HG02852 (cell line): ENCODE measurements at regions not wholly inside any gene's neighbourhood (a gene's known extent, or its start where the extent isn't known, plus 50 kb on each side); places are given as distances from the start of the nearest gene placed in this dataset.
A peak's percentile ranks its signal among the peaks of the same experiment; 100 is the strongest.
"Not testable (repeated sequence)": the region's sequence is repeated elsewhere in the genome, so short reads cannot be mapped to it uniquely, and the experiment has no call there.

ENCODE experiments used
- ATAC-seq: cut with Tn5 transposase; IDR thresholded peaks from one replicate; pipeline ENCODE4 v1.9.1; 2021; ENCODE audit warnings: mild to moderate bottlenecking, moderate library complexity; ENCODE audit not compliant: unreplicated experiment

- no peak for ATAC-seq
Measured at GRCh38 chr9:38342532-38342931, 50.0 kb upstream of the ALDH1B1 start.

DNA sequence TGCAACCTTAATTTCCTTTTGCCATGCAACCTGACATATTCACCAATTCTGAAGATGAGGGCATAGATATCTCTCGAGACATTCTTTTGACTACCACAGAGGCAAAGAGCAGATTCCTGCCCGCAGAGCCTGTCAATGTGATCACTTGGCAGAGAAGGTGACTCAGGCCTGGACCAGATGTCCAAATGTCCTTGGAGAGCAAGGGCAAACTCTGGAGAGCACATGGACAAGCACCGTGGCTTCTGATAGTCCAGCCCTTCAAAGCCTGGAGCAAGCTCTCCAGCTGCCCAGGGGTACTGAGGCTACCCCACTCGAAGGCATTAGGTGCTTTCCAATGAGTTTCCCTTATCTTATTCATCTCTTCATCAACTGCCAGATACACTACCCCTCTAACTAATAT, 50.4 kb upstream of the ALDH1B1 start:
- no peak for ATAC-seq

DNA sequence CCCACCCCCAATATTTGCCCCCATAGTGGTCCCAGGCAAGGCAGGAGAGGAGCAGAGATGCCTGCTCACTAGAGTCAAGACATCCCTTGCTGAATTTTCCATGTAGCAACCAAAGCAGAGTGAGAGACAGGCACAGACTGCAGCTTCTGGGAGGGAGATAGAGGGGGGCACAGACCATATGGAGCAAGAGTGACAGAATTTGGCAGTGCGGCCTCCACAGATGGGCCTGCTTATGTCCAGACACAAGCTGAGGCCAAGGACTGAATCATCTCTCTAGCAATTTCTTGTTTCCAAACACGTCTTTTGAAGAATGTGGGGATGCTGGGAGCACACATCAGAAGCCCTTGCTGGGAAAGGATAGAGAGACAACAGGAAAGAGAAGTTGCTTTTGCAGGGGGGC, 53.0 kb upstream of the ALDH1B1 start:
- ATAC-seq, result no peak

GRCh38 chr9:38339087-38339486, 53.4 kb upstream of the ALDH1B1 start:
- no peak for ATAC-seq

- ATAC-seq, result no peak
Measured at GRCh38 chr9:38338342-38339018, 54.0 kb upstream of the ALDH1B1 start.

DNA sequence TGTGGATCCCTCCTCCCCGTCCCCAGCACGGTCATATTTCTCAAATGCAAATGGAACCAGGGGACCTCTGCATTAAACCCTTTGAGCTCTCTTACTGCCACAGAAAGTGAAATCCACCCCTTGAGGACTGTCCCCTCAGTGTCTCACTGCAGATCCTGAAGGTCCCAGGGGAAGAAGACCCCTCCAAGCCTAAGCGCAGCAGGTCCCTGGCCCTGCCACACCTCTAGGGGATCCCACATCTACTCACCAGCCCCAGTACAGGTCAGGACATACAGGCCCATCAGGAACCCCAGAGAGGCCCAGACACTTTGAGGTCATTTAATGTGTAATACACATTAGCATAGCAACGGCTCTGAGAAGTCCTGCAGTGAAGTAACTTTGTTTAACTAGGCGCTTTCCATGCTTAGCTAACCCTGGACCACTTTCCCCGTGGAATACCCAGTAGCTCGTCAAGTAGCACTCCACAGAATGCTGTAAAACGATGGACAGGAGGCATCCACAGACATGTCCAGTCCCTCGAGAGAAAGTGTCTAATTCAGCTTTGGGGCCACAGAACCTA, 54.7 kb upstream of the ALDH1B1 start:
- ATAC-seq, result no peak

GRCh38 chr9:38337181-38337580, 55.3 kb upstream of the ALDH1B1 start:
- ATAC-seq, result no peak

GRCh38 chr9:38336341-38336740, 56.2 kb upstream of the ALDH1B1 start:
- no peak for ATAC-seq

DNA sequence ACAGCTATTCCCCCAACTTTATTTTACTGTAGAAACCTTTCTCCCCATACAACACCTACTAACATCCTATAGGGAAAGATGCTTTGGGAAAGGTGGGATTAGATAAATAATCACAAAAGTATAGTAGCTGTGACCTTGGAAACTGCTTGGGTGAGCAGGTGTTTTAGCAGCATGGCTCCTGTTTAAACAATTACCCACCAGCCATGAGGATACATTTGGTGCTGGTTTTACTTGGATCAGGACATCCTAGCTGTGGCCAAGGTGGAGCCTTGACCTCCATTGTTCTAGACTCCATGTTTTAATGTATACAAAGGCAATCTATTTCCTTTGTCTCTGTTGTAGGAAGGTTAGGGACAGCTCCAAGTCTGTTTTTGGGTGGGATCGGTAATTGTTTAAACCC, 56.8 kb upstream of the ALDH1B1 start:
- no peak for ATAC-seq

- no peak for ATAC-seq
Measured at GRCh38 chr9:38334234-38334633, 58.3 kb upstream of the ALDH1B1 start.

DNA sequence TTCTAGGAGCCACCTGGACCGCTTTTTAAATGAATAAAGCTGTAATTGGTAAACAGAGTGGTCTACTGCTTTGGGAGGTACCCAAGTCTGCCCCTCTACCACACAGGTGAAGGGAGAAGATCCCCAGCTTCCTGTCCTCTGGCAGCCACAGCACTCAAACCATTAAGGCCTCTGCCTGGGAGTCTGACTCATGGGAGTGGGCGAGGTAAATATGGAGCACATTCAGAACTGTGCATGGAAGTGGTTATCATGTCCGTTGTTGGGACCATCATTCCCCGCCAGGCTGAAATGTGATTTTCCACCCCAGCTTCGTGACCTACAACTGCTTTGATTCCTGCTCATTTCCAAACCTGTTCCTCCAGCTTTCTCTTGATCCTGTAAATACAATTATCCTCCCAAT, 59.5 kb upstream of the ALDH1B1 start:
- no peak for ATAC-seq

GRCh38 chr9:38332625-38333024, 59.9 kb upstream of the ALDH1B1 start:
- ATAC-seq, result no peak

DNA sequence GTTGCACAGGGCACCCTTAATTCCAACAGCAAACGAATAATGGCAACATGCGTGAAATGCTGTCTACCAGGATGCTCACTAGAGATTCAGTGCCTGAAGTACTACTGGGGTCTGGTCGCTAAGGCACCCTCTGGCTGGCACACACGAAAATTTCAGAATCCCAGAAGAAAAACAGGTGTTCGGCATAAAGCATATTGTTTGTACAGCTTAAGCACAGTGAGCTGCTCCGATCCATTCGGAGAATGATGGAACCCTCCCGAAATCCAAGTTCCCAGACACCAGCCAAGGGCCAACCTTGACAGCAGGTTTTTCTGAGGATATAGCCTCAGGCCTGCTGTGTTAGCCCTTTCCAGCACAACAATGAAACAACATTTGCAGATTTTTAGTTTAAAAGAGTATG, 61.4 kb upstream of the ALDH1B1 start:
- ATAC-seq, result no peak

DNA sequence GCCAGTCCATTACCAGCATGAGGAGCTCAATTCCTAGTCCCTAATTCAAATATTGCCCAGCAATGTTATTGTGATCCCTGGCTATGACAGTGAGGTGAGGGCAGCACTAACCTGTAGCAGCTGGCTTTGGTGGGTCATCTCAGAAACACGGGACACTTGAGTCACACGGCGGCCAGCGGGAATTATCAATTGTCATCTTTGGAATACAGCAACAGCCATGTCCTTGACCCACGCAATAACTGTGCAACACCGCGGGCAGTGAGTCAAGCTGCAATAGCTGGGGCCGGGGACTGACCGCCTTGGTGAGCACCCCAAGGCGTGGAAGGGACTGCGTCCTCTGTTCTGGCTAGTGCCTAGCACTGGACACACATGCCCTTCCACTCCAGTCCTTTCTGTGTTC, 62.5 kb upstream of the ALDH1B1 start:
- ATAC-seq, result no peak

- ATAC-seq, result no peak
Measured at GRCh38 chr9:38328765-38329164, 63.7 kb upstream of the ALDH1B1 start.

DNA sequence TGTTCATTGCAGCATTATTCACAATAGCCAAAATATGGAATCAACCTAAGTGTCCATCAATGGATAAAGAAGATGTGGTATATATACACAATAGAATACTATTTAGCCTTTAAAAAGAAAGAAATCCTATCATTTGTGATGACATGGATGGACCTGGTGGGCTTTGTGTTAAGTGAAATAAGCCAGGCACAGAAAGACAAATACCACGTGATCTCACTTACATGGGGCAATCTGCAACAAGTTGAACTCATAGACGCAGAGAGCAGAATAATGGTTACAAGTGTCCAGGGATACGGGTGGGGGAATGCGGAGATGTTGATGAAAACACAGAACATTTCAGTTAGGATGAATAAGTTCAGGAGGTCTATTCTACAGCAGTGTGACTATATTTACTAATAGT, 66.4 kb upstream of the ALDH1B1 start:
- ATAC-seq, result no peak

- not testable (repeated sequence) for ATAC-seq
Measured at GRCh38 chr9:38324213-38324612, 68.3 kb upstream of the ALDH1B1 start.

GRCh38 chr9:38322937-38323336, 69.6 kb upstream of the ALDH1B1 start:
- no peak for ATAC-seq

DNA sequence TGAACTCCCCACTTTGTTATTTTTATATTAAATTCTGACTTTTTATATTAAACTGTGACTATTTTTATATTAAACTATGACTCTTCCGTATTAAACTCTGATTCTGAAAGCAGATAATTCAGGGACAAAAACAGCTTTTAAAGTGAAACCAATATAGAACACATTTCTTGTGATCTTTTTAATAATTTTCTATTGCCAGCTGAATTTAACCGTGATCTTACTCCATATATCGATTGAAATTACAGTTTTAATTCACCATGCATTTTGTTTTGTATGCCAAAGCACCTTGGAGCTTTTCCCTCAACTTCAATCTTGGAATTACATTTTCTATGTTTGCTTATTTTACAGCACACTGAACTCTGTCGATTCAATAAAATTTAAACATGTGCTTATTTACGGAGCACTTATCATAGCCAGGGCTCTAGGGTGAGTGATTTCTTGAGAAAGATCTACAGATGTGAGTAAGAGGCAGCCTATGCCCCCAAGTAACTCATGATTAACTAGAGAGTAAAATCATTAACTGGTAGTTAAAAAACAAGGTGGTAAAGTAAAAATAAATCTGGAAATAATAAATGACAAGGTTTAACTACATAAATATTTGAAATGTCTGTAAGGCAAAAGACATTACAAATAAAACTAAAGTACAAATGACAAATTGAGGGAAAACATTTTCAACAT, 72.9 kb upstream of the ALDH1B1 start:
- ATAC-seq, result no peak

DNA sequence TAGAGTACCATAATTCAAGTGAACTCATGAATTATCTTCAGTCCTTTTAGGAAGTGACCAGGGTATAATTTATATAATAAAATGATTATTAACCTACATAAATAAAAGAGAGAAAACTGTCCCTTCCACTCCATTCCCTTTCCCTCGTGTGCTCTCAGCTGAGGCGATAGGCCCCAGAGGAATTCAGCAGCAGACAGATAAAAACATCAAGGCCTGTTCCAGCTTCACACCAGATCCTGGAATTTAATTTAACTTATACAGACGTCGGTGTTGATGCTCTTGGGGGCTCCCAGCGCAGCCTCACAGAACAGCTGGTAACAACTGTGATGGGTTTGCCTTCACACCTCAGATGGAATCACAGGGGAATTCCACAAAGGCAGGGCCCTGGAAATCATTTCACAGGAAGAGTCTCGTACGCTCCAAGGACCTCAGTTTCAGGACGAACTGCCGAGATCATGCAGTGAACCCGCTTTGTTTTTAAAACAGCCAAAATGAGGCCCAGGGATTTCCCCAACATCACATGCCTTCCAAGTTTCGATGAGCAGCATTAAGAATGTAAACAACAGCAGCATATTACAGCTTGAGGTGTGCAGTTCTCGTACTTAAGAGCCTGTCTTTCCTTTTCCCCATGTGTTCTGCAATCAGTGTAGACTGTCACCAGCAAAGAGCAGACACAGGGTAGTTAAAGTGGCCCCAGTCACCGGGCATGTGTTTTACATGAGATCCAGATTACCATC, 73.6 kb upstream of the ALDH1B1 start:
- ATAC-seq, result peak; percentile 96

DNA sequence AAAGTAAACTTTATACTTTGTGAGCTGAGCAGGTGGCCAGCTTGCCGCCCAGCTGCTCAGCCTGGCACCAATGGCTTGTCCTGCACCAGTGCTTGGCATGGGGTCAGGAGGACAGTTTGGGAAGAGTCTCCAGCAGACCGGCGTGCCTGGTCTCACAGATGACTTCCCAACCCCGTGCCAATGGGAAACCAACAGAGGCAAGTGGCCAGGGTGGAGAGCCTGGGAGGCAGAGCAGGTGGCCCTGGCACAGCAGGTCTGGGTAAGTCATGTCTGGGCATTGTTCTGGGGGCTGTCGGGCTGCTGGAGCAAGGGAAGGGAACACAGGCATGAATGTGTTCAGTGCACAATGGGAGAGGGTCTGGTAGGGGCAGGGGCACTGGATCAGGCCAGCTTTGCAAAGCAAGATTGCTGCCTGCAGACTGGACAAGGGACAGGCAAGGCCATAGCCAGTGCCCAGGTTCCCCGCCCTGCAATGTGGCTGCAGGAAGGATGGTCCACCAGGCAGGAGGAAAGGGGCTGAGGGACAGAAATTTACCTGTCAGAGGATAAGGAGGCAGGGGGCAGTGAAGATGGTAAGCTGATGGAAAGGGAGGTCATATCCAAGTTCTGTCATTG, 76.2 kb upstream of the ALDH1B1 start:
- no peak for ATAC-seq
